CD14-positive monocyte (primary cell): ENCODE measurements at regions not wholly inside any gene's neighbourhood (a gene's known extent, or its start where the extent isn't known, plus 50 kb on each side); places are given as distances from the start of the nearest gene placed in this dataset.

Experiments
- DNase-seq, 3 donors: peaks; one replicate each; pipeline ENCODE4 v3.0.0-alpha.2; 2011 to 2022
- H2AFZ ChIP-seq: 2 replicates; pipeline ENCODE4 v1.6.0; 2012; ENCODE audit warnings: mild to moderate bottlenecking, low read depth, low read length, inconsistent platforms; ENCODE audit not compliant: insufficient read depth, poor library complexity, severe bottlenecking
- H3K27ac ChIP-seq, 2 donors: 1 replicate in 1 of 2; 2 replicates in 1 of 2; pipeline ENCODE4 v1.5.1; 2012 to 2013; ENCODE audit warnings: low read length in 2 of 2, control low read depth in 1 of 2, inconsistent platforms in 1 of 2, low read depth in 1 of 2, mild to moderate bottlenecking in 1 of 2
- H3K27me3 ChIP-seq, 2 donors: one replicate each; pipeline versions ENCODE4 v1.6.0 to v1.6.1; 2011 to 2013; ENCODE audit warnings: low read length in 2 of 2; ENCODE audit not compliant: control insufficient read depth in 2 of 2, insufficient read depth in 2 of 2
- H3K36me3 ChIP-seq, 2 donors: replicated peaks in 1 of 2; 1 replicate in 1 of 2; 2 replicates in 1 of 2; pipeline versions ENCODE4 v1.5.1 to v1.6.1; 2012 to 2013; ENCODE audit warnings: low read length in 2 of 2, control low read depth in 1 of 2, inconsistent platforms in 1 of 2, mild to moderate bottlenecking in 1 of 2; ENCODE audit not compliant: insufficient read depth in 2 of 2, control insufficient read depth in 1 of 2
- H3K4me1 ChIP-seq, 2 donors: 1 replicate in 1 of 2; 2 replicates in 1 of 2; pipeline versions ENCODE4 v1.5.1 to v1.6.1; 2012 to 2013; ENCODE audit warnings: low read length in 2 of 2, control low read depth in 1 of 2, inconsistent platforms in 1 of 2, mild to moderate bottlenecking in 1 of 2, moderate library complexity in 1 of 2; ENCODE audit not compliant: insufficient read depth in 2 of 2, control insufficient read depth in 1 of 2
- H3K4me2 ChIP-seq: replicated peaks from 2 replicates; pipeline ENCODE3; 2012; ENCODE audit warnings: low read length, moderate library complexity, mild to moderate bottlenecking; ENCODE audit not compliant: poor library complexity, severe bottlenecking; ENCODE audit errors: extremely low read depth
- H3K4me3 ChIP-seq, 3 experiments: fragments of 200-600 bp in 1 of 3; sonication (generic) in 1 of 3; replicated peaks in 1 of 3; 1 replicate in 2 of 3; 2 replicates in 1 of 3; pipeline ENCODE4 v1.5.1; 2011 to 2013; ENCODE audit warnings: low read length in 3 of 3, mild to moderate bottlenecking in 3 of 3, control low read depth in 2 of 3, low read depth in 2 of 3, inconsistent platforms in 1 of 3, moderate library complexity in 1 of 3
- H3K79me2 ChIP-seq: 2 replicates; pipeline ENCODE4 v1.6.0; 2012; ENCODE audit warnings: mild to moderate bottlenecking, control low read depth, inconsistent platforms, low read length, moderate library complexity; ENCODE audit not compliant: insufficient read depth
- H3K9ac ChIP-seq: 2 replicates; pipeline ENCODE4 v1.6.0; 2017; ENCODE audit warnings: low read length, mild to moderate bottlenecking; ENCODE audit not compliant: insufficient read depth, poor library complexity, severe bottlenecking
- H3K9me3 ChIP-seq, 2 donors: replicated peaks in 1 of 2; 1 replicate in 1 of 2; 2 replicates in 1 of 2; pipeline versions ENCODE4 v1.5.1 to v1.6.1; 2012 to 2013; ENCODE audit warnings: low read length in 2 of 2, control low read depth in 1 of 2; ENCODE audit not compliant: control insufficient read depth in 1 of 2, insufficient read depth in 1 of 2
- H4K20me1 ChIP-seq: 2 replicates; pipeline ENCODE4 v1.6.0; 2012; ENCODE audit warnings: mild to moderate bottlenecking, low read length, control low read depth, moderate library complexity; ENCODE audit not compliant: insufficient read depth
- H3K27ac Mint-ChIP-seq, 7 donors: one replicate each; pipeline ENCODE4 v1.8.0; 2020; ENCODE audit warnings: mild to moderate bottlenecking in 7 of 7, mixed read lengths in 7 of 7, moderate library complexity in 6 of 7, inconsistent platforms in 2 of 7
- H3K27me3 Mint-ChIP-seq, 3 donors: one replicate each; pipeline ENCODE4 v1.8.0; 2021 to 2022; ENCODE audit warnings: low read depth in 3 of 3, mild to moderate bottlenecking in 3 of 3, mixed read lengths in 3 of 3, moderate library complexity in 3 of 3, inconsistent platforms in 1 of 3
- H3K36me3 Mint-ChIP-seq, 2 donors: one replicate each; pipeline ENCODE4 v1.8.0; 2020; ENCODE audit warnings: mixed read lengths in 2 of 2, inconsistent platforms in 1 of 2, mild to moderate bottlenecking in 1 of 2
- H3K4me1 Mint-ChIP-seq: one replicate; pipeline ENCODE4 v1.8.0; 2020; ENCODE audit warnings: mild to moderate bottlenecking, mixed read lengths
- H3K4me3 Mint-ChIP-seq, 2 donors: one replicate each; pipeline ENCODE4 v1.8.0; 2020; ENCODE audit warnings: mild to moderate bottlenecking in 2 of 2, mixed read lengths in 2 of 2, moderate library complexity in 1 of 2
- H3K9me3 Mint-ChIP-seq, 7 donors: one replicate each; pipeline ENCODE4 v1.8.0; 2020 to 2022; ENCODE audit warnings: mixed read lengths in 7 of 7, mild to moderate bottlenecking in 6 of 7, moderate library complexity in 6 of 7, inconsistent platforms in 2 of 7
- WGBS: methylation state at CpG from one replicate; pipeline ENCODE4 v1.1.5; 2013; ENCODE audit warnings: missing lambda C conversion rate; ENCODE audit not compliant: insufficient coverage; 5-methylcytosine and 5-hydroxymethylcytosine counted together
- intact Hi-C, 2 donors: fragments of 100-400 bp; cut with micrococcal nuclease; formaldehyde crosslinking; loops; one replicate each; pipeline versions ENCODE4 v1.15.0 to v1.15.1; 2023
- TF ChIP-seq, protein P1 (sequence below): fragments of 200-600 bp; IDR thresholded peaks from one replicate; pipeline ENCODE4 v1.8.0; 2022; ENCODE audit warnings: antibody characterized with exemption, mild to moderate bottlenecking

DNA sequence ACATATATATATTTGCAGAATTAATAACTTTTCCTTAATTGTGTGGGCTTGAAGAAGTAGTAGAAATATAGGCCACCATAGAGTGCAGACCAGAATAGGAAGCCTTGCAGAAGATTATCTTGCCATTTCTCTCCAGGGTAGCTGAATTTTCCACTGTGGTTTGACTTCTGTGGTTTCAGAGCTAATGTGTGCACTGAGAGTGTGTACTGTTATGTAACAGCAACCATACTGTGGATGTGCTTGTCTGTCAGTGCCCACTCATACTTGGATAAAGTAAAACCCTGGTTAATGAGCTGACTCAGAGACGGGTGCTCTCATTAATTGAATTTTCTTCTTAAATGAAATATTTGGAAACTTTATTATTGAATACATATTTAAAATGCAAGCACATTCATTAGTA lies 57.2 kb downstream of the CEP43 start:
- peaks cover 0 to 6% (median 1%) of the 10 kb centered on the region in 7 donors for H3K9me3 Mint-ChIP-seq
- Histone ChIP-seq H3K79me2 (no peaks in the 10 kb centered on the region), H3K9me3 (no peaks in the 10 kb centered on the region), H3K27me3 (no peaks in the 10 kb centered on the region), H3K4me1 (peaks cover 0 to 2% of the 10 kb centered on the region in 2 donors), H3K9ac (no peak overlapping the region), H2AFZ (no peak overlapping the region), H3K27ac (no peak overlapping the region), H3K4me3 (no peak overlapping the region), H3K4me2 (no peak overlapping the region), H3K36me3 (no peaks in the 10 kb centered on the region), H4K20me1 (no peaks in the 10 kb centered on the region)
- TF ChIP-seq, protein P1, sequence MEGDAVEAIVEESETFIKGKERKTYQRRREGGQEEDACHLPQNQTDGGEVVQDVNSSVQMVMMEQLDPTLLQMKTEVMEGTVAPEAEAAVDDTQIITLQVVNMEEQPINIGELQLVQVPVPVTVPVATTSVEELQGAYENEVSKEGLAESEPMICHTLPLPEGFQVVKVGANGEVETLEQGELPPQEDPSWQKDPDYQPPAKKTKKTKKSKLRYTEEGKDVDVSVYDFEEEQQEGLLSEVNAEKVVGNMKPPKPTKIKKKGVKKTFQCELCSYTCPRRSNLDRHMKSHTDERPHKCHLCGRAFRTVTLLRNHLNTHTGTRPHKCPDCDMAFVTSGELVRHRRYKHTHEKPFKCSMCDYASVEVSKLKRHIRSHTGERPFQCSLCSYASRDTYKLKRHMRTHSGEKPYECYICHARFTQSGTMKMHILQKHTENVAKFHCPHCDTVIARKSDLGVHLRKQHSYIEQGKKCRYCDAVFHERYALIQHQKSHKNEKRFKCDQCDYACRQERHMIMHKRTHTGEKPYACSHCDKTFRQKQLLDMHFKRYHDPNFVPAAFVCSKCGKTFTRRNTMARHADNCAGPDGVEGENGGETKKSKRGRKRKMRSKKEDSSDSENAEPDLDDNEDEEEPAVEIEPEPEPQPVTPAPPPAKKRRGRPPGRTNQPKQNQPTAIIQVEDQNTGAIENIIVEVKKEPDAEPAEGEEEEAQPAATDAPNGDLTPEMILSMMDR: no peak
- no peak overlapping the region for H3K4me3 Mint-ChIP-seq
- peaks cover 0 to 2% (median 0%) of the 10 kb centered on the region in 3 donors for H3K27me3 Mint-ChIP-seq
- no peaks in the 10 kb centered on the region for H3K36me3 Mint-ChIP-seq
- peak overlapping the region in 1 of 7 donors; percentile 25 for H3K27ac Mint-ChIP-seq
- no CpG with 5 or more reads among the region's 1 CpG for WGBS
- intact Hi-C loops: no loop called here
- DNase-seq: no peak
- H3K4me1 Mint-ChIP-seq: peaks cover 3% of the 10 kb centered on the region

DNA sequence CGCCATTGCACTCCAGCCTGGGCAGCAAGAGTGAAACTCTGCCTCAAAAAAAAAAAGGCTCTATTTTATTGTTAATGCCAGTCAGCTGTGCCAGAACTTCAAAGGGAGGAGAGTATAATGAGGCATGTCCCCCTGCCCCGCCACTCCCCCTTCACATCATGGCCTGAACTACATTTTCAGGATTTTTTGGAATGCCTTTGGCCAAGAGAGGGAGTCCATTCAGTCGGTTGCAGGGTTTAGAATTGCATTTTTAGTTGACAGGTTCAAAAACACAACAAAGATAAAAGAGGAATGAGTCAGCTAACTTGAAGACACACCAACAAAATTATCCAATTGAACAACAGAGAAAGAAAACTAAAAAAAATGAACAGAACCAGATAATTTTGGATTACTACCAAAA lies 59.1 kb downstream of the CEP43 start:
- no CpG with 5 or more reads among the region's 3 CpGs for WGBS
- no peaks in the 10 kb centered on the region for H3K79me2 ChIP-seq
- DNase-seq: no peak
- no peaks in the 10 kb centered on the region for H3K9me3 ChIP-seq
- Mint-ChIP-seq H3K27me3 (peaks cover 0 to 2% (median 0%) of the 10 kb centered on the region in 3 donors), H3K4me3 (no peak overlapping the region), H3K36me3 (no peaks in the 10 kb centered on the region), H3K4me1 (peaks cover 3% of the 10 kb centered on the region), H3K27ac (peak overlapping the region in 1 of 7 donors; percentile 50), H3K9me3 (peaks cover 0 to 6% (median 0%) of the 10 kb centered on the region in 7 donors)
- H3K9ac ChIP-seq: no peak overlapping the region
- TF ChIP-seq, protein P1: no peak
- intact Hi-C loops: no loop called here
- no peaks in the 10 kb centered on the region for H3K27me3 ChIP-seq
- H3K27ac ChIP-seq: no peak overlapping the region
- H3K4me3 ChIP-seq: no peak overlapping the region
- H3K4me1 ChIP-seq: peaks cover 0 to 2% of the 10 kb centered on the region in 2 donors
- no peaks in the 10 kb centered on the region for H3K36me3 ChIP-seq
- H2AFZ ChIP-seq: no peak overlapping the region
- no peaks in the 10 kb centered on the region for H4K20me1 ChIP-seq
- no peak overlapping the region for H3K4me2 ChIP-seq
